ENCODE measurements at regions not wholly inside any gene's neighbourhood (a gene's known extent, or its start where the extent isn't known, plus 50 kb on each side); places are given as distances from the start of the nearest gene placed in this dataset.

DNA sequence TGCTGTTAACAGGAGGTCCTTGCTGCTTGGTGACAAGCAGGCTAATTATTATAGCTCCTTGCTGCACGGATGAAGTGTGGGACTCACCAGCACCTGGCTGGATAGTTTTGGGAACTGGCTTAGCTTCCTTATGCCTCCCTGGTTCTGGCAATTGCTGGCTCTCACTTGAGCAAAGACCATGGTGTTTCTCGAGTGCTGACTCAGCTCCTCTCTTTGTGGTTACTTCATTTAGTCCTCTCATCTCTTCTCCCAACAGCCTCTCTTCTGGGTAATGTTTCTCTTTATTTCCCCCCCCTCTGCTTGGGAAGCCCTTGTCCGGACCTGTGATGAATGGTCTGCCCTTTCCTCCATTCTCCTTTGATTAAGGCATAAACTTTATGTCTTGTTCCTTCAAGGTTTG is 100.4 kb downstream of the CBLL2 start (continued):
- TF ChIP-seq ZNF521 (tag by site-specific recombination; IDR thresholded peaks at IDR 0.05): no peak
- TF ChIP-seq SETDB1 (IDR thresholded peaks at IDR 0.05; ENCODE audit: insufficient read length, low read length): no peak
- no peak for TF ChIP-seq ZNF350 (tag by site-specific recombination; IDR thresholded peaks at IDR 0.05)

DNA sequence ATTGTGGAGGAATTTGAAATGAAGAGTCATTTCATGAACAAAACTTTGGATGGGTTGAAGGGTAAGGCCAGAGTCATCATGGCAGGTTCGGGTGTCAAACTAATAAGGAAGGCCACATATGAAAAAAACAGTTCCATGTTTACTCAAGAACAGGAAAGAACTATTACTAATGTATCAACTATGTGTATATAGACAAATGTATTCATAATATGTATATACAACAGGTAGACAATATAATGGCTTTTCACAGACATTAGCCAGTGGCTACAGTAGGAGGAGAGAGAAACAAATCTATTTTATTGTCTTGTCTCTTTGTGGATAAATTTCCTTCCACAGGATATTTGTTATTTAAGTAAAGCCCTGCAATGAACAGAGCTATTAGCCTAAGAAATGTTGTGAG is 101.1 kb downstream of the CBLL2 start:
- no peaks in the 10 kb centered on the region for H3K9me3 ChIP-seq (ENCODE audit: control insufficient read depth, insufficient read depth, low read depth, low read length)
- H3K4me1 ChIP-seq (ENCODE audit: control insufficient read depth, insufficient read depth, low read length): no peaks in the 10 kb centered on the region
- no peak overlapping the region for H3K27ac ChIP-seq (ENCODE audit: extremely low read depth, low read depth, low read length)
- CTCF ChIA-PET: no interaction called here
- TF ChIP-seq ZNF560 (tag by site-specific recombination; IDR thresholded peaks at IDR 0.05; ENCODE audit: borderline replicate concordance) (no peak), MZF1 (tag by site-specific recombination; IDR thresholded peaks at IDR 0.05; ENCODE audit: borderline replicate concordance) (no peak), ZNF548 (tag by site-specific recombination; IDR thresholded peaks at IDR 0.05) (no peak), ZNF596 (tag by site-specific recombination; IDR thresholded peaks at IDR 0.05) (no peak), ZNF354C (tag by site-specific recombination; IDR thresholded peaks at IDR 0.05; ENCODE audit: borderline replicate concordance, low read depth) (no peak), ZNF530 (tag by site-specific recombination; IDR thresholded peaks at IDR 0.05; ENCODE audit: low read depth) (no peak), ZBTB48 (tag by site-specific recombination; IDR thresholded peaks at IDR 0.05) (no peak), ZSCAN16 (tag by site-specific recombination; IDR thresholded peaks at IDR 0.05) (no peak), ZNF112 (tag by site-specific recombination; IDR thresholded peaks at IDR 0.05) (no peak), ZNF776 (tag by site-specific recombination; IDR thresholded peaks at IDR 0.05; ENCODE audit: borderline replicate concordance) (no peak), MYNN (tag by site-specific recombination; IDR thresholded peaks at IDR 0.05; ENCODE audit: borderline replicate concordance) (no peak)
- TF ChIP-seq, protein P1, sequence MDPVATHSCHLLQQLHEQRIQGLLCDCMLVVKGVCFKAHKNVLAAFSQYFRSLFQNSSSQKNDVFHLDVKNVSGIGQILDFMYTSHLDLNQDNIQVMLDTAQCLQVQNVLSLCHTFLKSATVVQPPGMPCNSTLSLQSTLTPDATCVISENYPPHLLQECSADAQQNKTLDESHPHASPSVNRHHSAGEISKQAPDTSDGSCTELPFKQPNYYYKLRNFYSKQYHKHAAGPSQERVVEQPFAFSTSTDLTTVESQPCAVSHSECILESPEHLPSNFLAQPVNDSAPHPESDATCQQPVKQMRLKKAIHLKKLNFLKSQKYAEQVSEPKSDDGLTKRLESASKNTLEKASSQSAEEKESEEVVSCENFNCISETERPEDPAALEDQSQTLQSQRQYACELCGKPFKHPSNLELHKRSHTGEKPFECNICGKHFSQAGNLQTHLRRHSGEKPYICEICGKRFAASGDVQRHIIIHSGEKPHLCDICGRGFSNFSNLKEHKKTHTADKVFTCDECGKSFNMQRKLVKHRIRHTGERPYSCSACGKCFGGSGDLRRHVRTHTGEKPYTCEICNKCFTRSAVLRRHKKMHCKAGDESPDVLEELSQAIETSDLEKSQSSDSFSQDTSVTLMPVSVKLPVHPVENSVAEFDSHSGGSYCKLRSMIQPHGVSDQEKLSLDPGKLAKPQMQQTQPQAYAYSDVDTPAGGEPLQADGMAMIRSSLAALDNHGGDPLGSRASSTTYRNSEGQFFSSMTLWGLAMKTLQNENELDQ (tag by site-specific recombination; IDR thresholded peaks at IDR 0.05; ENCODE audit: low read depth): no peak
- POLR2A ChIA-PET: no interaction called here
- no peak overlapping the region for H3K4me3 ChIP-seq (ENCODE audit: low read depth, low read length)
- no peaks in the 10 kb centered on the region for H3K36me3 ChIP-seq (ENCODE audit: control insufficient read depth in 2 of 2, insufficient read depth in 1 of 2, low read length in 2 of 2)

DNA sequence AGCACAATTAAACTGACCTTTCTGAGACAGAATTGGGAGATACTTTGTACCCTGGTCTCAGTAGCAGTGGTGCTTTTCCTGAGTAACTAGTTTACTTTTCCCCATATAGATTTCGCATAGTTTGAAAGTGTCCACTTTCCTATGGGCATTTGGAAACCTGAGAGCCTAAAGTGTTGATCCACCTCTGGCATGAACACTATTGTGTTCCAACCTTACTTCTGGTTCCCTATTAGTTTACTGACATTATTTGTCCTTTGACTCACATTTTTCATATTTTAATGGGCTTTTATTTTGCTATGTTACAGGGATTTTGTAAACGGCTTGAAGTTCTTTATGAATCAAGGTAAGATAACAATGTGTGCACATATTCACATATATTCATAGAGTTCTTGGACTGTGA is 103.7 kb downstream of the CBLL2 start:
- Histone ChIP-seq H3K36me3 (ENCODE audit: control insufficient read depth in 2 of 2, insufficient read depth in 1 of 2, low read length in 2 of 2) (no peaks in the 10 kb centered on the region), H3K4me1 (ENCODE audit: control insufficient read depth, insufficient read depth, low read length) (no peaks in the 10 kb centered on the region), H3K4me3 (ENCODE audit: low read depth, low read length) (no peak overlapping the region), H3K27ac (ENCODE audit: extremely low read depth, low read depth, low read length) (no peak overlapping the region), H3K9me3 (ENCODE audit: control insufficient read depth, insufficient read depth, low read depth, low read length) (no peaks in the 10 kb centered on the region)
- CTCF ChIA-PET: interaction anchor here (1.1 kb wide), 1 partner anchor 56 kb away, joined by 3 read pairs; no protein-coding TSS in a partner anchor
- POLR2A ChIA-PET: no interaction called here
- TF ChIP-seq YY1 (tag by site-specific recombination; IDR thresholded peaks at IDR 0.05) (no peak), ZBTB1 (tag by site-specific recombination; IDR thresholded peaks at IDR 0.05) (no peak), OVOL3 (tag by site-specific recombination; IDR thresholded peaks at IDR 0.05) (no peak), ZNF600 (tag by site-specific recombination; IDR thresholded peaks at IDR 0.05) (no peak), HOXC10 (CRISPR knock-in tag; IDR thresholded peaks at IDR 0.05) (no peak), ZNF133 (tag by site-specific recombination; IDR thresholded peaks at IDR 0.05) (no peak), ZNF335 (tag by site-specific recombination; conservative IDR thresholded peaks at IDR 0.05) (no peak), ZNF585B (tag by site-specific recombination; IDR thresholded peaks at IDR 0.05) (no peak), ZNF423 (tag by site-specific recombination; IDR thresholded peaks at IDR 0.05) (no peak), ZNF701 (tag by site-specific recombination; IDR thresholded peaks at IDR 0.05) (no peak)
- TF ChIP-seq, protein P2, sequence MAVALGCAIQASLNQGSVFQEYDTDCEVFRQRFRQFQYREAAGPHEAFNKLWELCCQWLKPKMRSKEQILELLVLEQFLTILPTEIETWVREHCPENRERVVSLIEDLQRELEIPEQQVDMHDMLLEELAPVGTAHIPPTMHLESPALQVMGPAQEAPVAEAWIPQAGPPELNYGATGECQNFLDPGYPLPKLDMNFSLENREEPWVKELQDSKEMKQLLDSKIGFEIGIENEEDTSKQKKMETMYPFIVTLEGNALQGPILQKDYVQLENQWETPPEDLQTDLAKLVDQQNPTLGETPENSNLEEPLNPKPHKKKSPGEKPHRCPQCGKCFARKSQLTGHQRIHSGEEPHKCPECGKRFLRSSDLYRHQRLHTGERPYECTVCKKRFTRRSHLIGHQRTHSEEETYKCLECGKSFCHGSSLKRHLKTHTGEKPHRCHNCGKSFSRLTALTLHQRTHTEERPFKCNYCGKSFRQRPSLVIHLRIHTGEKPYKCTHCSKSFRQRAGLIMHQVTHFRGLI (tag by site-specific recombination; IDR thresholded peaks at IDR 0.05): no peak
- TF ChIP-seq, protein P3, sequence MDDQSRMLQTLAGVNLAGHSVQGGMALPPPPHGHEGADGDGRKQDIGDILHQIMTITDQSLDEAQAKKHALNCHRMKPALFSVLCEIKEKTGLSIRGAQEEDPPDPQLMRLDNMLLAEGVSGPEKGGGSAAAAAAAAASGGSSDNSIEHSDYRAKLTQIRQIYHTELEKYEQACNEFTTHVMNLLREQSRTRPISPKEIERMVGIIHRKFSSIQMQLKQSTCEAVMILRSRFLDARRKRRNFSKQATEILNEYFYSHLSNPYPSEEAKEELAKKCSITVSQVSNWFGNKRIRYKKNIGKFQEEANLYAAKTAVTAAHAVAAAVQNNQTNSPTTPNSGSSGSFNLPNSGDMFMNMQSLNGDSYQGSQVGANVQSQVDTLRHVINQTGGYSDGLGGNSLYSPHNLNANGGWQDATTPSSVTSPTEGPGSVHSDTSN (CRISPR knock-in tag; IDR thresholded peaks at IDR 0.05): no peak
- TF ChIP-seq, protein P4, sequence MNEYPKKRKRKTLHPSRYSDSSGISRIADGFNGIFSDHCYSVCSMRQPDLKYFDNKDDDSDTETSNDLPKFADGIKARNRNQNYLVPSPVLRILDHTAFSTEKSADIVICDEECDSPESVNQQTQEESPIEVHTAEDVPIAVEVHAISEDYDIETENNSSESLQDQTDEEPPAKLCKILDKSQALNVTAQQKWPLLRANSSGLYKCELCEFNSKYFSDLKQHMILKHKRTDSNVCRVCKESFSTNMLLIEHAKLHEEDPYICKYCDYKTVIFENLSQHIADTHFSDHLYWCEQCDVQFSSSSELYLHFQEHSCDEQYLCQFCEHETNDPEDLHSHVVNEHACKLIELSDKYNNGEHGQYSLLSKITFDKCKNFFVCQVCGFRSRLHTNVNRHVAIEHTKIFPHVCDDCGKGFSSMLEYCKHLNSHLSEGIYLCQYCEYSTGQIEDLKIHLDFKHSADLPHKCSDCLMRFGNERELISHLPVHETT (tag by site-specific recombination; IDR thresholded peaks at IDR 0.05): no peak
- TF ChIP-seq, protein P5, sequence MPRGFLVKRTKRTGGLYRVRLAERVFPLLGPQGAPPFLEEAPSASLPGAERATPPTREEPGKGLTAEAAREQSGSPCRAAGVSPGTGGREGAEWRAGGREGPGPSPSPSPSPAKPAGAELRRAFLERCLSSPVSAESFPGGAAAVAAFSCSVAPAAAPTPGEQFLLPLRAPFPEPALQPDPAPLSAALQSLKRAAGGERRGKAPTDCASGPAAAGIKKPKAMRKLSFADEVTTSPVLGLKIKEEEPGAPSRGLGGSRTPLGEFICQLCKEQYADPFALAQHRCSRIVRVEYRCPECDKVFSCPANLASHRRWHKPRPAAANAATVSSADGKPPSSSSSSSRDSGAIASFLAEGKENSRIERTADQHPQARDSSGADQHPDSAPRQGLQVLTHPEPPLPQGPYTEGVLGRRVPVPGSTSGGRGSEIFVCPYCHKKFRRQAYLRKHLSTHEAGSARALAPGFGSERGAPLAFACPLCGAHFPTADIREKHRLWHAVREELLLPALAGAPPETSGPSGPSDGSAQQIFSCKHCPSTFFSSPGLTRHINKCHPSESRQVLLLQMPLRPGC (tag by site-specific recombination; IDR thresholded peaks at IDR 0.05): no peak

Measured in HEK293 (cell line).